Duodenal mucosa (tissue), 2 donors: ENCODE measurements at regions not wholly inside any gene's neighbourhood (a gene's known extent, or its start where the extent isn't known, plus 50 kb on each side); places are given as distances from the start of the nearest gene placed in this dataset.
"Not testable (repeated sequence)": the region's sequence is repeated elsewhere in the genome, so short reads cannot be mapped to it uniquely, and the experiment has no call there.

Experiments
- H3K27ac ChIP-seq: one replicate; pipeline ENCODE4 v1.7.0; 2013; ENCODE audit warnings: low read depth, low read length
- H3K27me3 ChIP-seq, 2 donors: one replicate each; pipeline ENCODE4 v1.7.0; 2013; ENCODE audit warnings: low read length in 2 of 2, control low read depth in 1 of 2; ENCODE audit not compliant: insufficient read depth in 2 of 2, control insufficient read depth in 1 of 2
- H3K36me3 ChIP-seq, 2 donors: one replicate each; pipeline ENCODE4 v1.7.0; 2013; ENCODE audit warnings: low read length in 2 of 2, control low read depth in 1 of 2; ENCODE audit not compliant: insufficient read depth in 2 of 2, control insufficient read depth in 1 of 2
- H3K4me1 ChIP-seq, 2 donors: one replicate each; pipeline ENCODE4 v1.7.0; 2013; ENCODE audit warnings: low read length in 2 of 2, control low read depth in 1 of 2; ENCODE audit not compliant: insufficient read depth in 2 of 2, control insufficient read depth in 1 of 2
- H3K4me3 ChIP-seq, 2 donors: one replicate each; pipeline ENCODE4 v1.7.0; 2013; ENCODE audit warnings: low read length in 2 of 2, low read depth in 1 of 2
- H3K9ac ChIP-seq, 2 donors: one replicate each; pipeline ENCODE4 v1.7.0; 2013; ENCODE audit warnings: low read length in 2 of 2, low read depth in 1 of 2
- H3K9me3 ChIP-seq, 2 donors: one replicate each; pipeline ENCODE4 v1.7.0; 2013; ENCODE audit warnings: low read length in 2 of 2, control low read depth in 1 of 2; ENCODE audit not compliant: control insufficient read depth in 1 of 2

DNA sequence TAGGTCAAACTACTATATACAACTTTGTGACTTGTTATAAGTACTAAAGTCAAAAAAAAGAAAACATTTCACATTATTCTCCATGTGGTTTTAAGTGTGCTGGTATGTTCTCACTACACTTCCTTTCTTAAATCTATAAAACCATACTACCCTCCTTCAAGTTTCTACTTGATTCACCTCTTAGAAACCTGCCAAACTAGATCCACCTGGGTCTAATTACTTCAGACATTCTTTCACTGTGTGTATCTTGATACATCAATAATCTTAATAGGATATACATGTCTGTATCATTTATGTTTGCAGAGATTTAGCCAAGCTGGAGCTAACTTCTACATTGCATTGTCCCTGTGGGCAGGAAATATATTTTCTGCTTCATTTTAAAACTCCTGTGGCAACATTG lies 1012.6 kb downstream of the EFNA5 start:
- Histone ChIP-seq H3K36me3 (no peaks in the 10 kb centered on the region), H3K4me3 (no peak overlapping the region), H3K27ac (no peak overlapping the region), H3K27me3 (no peaks in the 10 kb centered on the region), H3K9me3 (peaks cover 0 to 7% of the 10 kb centered on the region in 2 donors), H3K4me1 (no peaks in the 10 kb centered on the region), H3K9ac (no peak overlapping the region)

DNA sequence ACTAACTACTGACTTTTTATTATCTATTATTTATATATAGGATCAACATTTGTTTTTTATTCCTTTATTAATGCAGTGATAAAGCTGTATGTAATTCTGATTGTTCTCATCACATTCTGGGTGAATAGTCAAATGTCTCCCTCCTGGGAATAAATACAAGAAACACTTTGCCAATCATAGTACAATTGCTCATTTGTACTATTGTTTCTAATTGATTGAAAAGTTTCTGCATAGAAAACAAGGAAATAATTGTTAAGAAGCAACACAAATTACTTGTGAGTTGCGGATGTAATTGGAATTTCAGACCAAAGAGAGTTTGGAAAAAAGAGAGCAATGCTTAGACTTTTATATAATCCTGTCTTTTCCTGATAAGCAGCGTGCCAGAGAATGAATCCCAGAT lies 1013.9 kb downstream of the EFNA5 start:
- Histone ChIP-seq H3K9ac (no peak overlapping the region), H3K4me1 (no peaks in the 10 kb centered on the region), H3K4me3 (no peak overlapping the region), H3K27me3 (no peaks in the 10 kb centered on the region), H3K27ac (no peak overlapping the region), H3K9me3 (peaks cover 0 to 7% of the 10 kb centered on the region in 2 donors), H3K36me3 (no peaks in the 10 kb centered on the region)

DNA sequence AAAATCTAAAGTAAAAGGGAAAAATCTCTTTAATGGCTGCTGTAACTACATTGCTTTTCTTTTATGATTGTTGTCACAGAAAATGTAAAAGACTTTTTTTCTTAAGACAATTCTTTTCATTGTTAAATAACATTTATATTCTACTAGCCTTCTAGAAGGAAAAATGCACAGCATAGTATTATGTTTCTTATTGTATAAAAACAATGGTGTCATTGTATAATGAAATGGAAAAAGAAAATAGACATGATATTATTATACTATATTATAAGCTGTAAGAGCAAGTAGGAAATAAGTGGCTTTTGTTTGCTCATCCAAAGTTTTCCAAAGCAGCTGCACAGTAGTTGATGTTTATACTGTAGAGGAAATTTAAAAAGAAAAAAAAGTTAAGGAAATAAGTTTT lies 1021.7 kb downstream of the EFNA5 start:
- H3K27ac ChIP-seq, result no peak overlapping the region
- no peaks in the 10 kb centered on the region for H3K36me3 ChIP-seq
- H3K9ac ChIP-seq, result no peak overlapping the region
- H3K4me3 ChIP-seq, result no peak overlapping the region
- no peaks in the 10 kb centered on the region for H3K9me3 ChIP-seq
- no peaks in the 10 kb centered on the region for H3K4me1 ChIP-seq
- H3K27me3 ChIP-seq, result no peaks in the 10 kb centered on the region

DNA sequence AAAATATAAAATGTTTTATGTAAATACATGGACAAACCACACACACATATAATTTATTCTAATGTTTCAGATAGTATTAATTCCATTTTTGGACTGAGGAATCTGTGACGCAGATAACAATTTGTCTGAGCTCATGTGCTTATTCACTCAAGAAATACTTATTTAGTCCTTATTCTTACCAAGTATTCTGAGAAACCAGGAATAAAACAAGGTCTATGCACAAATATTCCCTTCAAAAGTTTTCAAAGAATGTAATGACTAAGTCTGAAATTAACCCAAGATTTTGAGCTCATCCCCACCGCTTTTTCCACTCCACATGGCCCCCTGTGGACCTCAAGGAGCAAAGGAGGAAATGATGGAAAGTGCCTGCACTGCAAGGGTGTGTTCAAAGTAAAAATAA lies 1022.3 kb downstream of the EFNA5 start:
- Histone ChIP-seq H3K4me1 (no peaks in the 10 kb centered on the region), H3K27ac (no peak overlapping the region), H3K4me3 (no peak overlapping the region), H3K36me3 (no peaks in the 10 kb centered on the region), H3K9ac (no peak overlapping the region), H3K9me3 (no peaks in the 10 kb centered on the region), H3K27me3 (no peaks in the 10 kb centered on the region)

DNA sequence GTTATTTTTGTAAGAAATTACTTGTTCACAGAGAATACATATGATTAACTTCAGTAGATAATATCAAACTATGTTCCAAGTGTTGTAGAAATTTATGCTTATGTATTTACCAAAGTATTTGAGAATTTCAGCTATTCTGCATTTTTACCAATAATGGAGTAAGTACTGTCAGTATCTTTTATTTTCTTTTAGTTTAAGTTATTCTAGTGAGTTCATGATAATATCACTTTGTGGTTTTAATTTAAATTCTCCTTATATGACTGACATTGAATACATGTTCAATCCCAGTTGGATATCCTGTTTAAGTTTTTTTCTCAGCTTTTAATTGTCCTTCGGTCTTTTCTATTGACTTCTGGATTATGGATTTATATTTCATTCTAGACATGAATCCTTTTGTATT lies 1024.6 kb downstream of the EFNA5 start:
- no peak overlapping the region for H3K9ac ChIP-seq
- no peaks in the 10 kb centered on the region for H3K9me3 ChIP-seq
- H3K4me1 ChIP-seq, result no peaks in the 10 kb centered on the region
- H3K4me3 ChIP-seq, result no peak overlapping the region
- no peak overlapping the region for H3K27ac ChIP-seq
- no peaks in the 10 kb centered on the region for H3K27me3 ChIP-seq
- H3K36me3 ChIP-seq, result no peaks in the 10 kb centered on the region

DNA sequence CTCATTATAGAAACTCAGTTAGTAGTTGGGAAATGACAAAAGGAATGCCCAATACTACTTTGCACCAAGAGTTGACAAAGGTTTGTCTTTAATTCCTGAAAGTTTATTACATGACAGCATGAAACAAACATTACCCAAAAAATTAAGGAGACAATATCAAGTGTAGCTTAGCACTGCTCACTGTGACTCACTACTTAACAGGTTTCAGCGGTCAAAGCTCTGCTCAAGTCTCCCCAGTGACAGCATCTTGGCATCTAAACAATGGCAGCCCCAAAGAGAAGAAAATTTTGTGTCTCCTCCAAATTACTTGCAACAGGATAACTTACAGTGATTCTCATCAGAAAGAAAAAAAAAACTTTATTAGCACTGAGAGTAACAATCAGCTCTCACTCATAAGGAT lies 1030.2 kb downstream of the EFNA5 start:
- H3K9me3 ChIP-seq, result no peaks in the 10 kb centered on the region
- no peaks in the 10 kb centered on the region for H3K4me1 ChIP-seq
- no peak overlapping the region for H3K27ac ChIP-seq
- H3K9ac ChIP-seq, result no peak overlapping the region
- no peaks in the 10 kb centered on the region for H3K36me3 ChIP-seq
- no peaks in the 10 kb centered on the region for H3K27me3 ChIP-seq
- no peak overlapping the region for H3K4me3 ChIP-seq

DNA sequence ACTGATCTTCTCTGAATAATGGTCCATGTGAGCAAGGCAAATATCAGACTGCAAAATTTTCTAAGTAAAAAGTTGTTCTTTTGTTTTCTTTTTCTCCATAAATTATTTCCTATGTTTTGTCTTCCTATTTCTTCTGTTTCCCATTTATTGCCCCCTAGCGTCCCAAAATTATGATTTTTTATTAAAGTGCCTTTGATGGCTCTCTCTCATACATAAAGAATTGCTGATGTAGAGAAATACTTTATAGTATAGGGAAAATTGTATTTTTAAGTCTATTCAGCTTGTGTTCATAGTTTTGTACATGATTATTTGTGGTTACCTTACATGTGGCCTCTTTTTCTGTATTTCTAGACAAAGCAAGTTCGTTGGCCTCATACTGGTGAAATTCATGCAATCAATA lies 1031.2 kb downstream of the EFNA5 start:
- Histone ChIP-seq H3K4me3 (no peak overlapping the region), H3K9ac (no peak overlapping the region), H3K36me3 (no peaks in the 10 kb centered on the region), H3K9me3 (no peaks in the 10 kb centered on the region), H3K27ac (no peak overlapping the region), H3K4me1 (no peaks in the 10 kb centered on the region), H3K27me3 (no peaks in the 10 kb centered on the region)

DNA sequence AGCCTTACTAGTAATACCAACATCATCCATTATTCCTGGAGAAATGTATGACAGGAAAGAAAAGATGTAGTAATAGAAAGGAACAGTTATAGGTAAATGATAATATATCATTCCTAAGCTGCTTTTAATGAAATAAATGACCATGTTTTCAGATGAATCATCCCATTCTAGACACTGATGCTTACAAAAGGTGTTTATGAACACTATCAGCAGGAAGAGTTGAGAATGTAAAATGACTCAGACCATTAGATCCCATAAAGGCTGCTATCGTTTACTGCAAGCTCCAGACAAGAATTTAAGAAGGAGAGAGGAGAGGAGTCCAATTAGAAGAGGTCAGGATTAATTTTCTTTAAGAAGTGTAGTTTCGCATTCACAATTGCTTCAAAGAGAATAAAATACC lies 1033.5 kb downstream of the EFNA5 start:
- Histone ChIP-seq H3K4me1 (no peaks in the 10 kb centered on the region), H3K36me3 (no peaks in the 10 kb centered on the region), H3K9me3 (no peaks in the 10 kb centered on the region), H3K9ac (no peak overlapping the region), H3K27me3 (no peaks in the 10 kb centered on the region), H3K27ac (no peak overlapping the region), H3K4me3 (no peak overlapping the region)

DNA sequence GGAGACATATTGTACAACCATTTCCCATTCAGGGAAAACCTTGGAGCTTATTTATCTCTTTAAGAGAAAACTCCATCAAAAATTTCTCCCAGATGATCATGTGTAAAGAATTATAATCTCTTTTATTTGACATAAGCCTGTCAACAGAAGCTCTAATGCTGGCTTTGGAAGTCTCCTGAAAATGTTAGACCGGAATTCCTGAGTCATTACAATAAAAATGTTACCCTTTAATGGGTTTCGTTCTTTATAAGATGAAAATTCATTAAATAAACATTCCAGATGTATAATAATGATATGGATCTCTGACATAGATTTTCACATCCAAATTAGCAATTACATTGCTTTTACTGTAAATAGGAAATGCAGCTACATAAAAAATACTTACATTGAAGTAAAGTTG lies 1036.4 kb downstream of the EFNA5 start:
- Histone ChIP-seq H3K4me3 (no peak overlapping the region), H3K36me3 (no peaks in the 10 kb centered on the region), H3K4me1 (no peaks in the 10 kb centered on the region), H3K9me3 (no peaks in the 10 kb centered on the region), H3K27ac (no peak overlapping the region), H3K9ac (no peak overlapping the region), H3K27me3 (no peaks in the 10 kb centered on the region)

DNA sequence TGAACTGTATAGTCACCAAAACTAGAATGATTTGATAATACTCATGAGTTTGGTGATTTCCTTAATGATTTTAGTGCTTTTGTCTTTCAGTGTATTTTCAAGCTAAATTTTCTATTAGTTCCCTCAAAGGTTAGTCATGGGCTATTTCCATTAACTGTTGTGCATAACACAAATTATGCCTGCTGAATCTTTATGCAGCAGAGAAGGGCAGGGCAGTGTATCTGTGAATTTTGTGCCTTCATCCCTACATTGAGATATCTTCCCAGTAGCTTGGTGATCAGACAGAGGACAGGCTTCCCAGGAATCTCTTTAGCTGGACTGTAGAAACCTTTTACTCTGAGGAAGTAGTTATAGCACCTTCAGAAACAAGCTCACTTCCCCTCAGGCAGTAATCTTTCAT lies 1036.9 kb downstream of the EFNA5 start:
- H3K27ac ChIP-seq, result no peak overlapping the region
- no peak overlapping the region for H3K4me3 ChIP-seq
- no peaks in the 10 kb centered on the region for H3K9me3 ChIP-seq
- no peaks in the 10 kb centered on the region for H3K36me3 ChIP-seq
- no peak overlapping the region for H3K9ac ChIP-seq
- H3K27me3 ChIP-seq, result no peaks in the 10 kb centered on the region
- no peaks in the 10 kb centered on the region for H3K4me1 ChIP-seq

DNA sequence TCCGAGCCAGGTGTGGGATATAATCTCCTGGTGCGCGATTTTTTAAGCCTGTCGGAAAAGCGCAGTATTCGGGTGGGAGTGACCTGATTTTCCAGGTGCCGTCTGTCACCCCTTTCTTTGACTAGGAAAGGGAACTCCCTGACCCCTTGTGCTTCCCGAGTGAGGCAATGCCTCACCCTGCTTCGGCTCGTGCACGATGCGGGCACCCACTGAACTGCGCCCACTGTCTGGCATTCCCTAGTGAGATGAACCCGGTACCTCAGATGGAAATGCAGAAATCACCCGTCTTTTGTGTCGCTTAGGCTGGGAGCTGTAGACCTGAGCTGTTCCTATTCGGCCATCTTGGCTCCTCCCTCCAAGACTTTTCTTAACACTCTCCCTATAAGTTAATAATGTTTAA lies 1042.3 kb downstream of the EFNA5 start:
- H3K9ac ChIP-seq, H3K36me3 ChIP-seq, H3K4me1 ChIP-seq, H3K27me3 ChIP-seq, H3K4me3 ChIP-seq, H3K27ac ChIP-seq, H3K9me3 ChIP-seq: not testable (repeated sequence)
